ENCODE measurements at regions not wholly inside any gene's neighbourhood (a gene's known extent, or its start where the extent isn't known, plus 50 kb on each side); places are given as distances from the start of the nearest gene placed in this dataset.

DNA sequence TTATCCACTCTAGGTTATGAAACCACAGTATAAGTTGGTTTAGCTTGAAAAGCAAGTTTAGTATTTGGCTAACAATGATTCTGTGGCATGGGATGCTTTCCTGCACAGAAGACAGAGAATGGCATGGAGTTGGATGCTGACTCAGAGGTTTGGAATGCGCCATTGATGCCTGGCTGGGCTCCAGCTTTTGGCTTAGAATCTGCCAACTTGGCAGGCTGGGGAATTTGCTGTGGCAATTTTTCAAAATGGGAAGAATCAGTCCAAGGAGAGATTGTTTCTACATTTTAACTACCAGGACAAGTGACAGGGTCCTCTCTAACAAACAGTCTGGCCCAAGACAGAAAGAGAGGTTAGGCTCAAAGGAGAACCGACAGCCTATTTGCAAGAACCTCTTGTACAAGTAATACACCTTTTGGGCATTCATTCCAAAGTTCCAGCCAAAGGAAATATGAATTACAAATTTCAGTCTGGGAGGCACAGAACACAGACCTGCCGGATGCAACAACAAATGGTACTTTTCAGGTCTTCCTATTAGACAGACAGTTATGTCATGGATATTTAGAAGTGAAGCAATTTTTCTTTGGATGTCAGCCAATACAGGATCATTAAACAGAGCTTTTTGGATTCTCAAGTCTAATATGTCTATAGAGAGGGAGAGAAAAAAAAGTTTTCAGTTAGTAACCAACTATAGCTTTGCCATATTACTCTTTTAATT is 1027.7 kb downstream of the TMEM182 start:
- TF ChIP-seq GATA3 (IDR thresholded peaks at IDR 0.05; ENCODE audit: low read depth, low read length) (no peak), GATA2 (IDR thresholded peaks at IDR 0.05; ENCODE audit: low read depth, low read length) (no peak)
